ENCODE measurements at regions not wholly inside any gene's neighbourhood (a gene's known extent, or its start where the extent isn't known, plus 50 kb on each side); places are given as distances from the start of the nearest gene placed in this dataset.
"Not testable (repeated sequence)": the region's sequence is repeated elsewhere in the genome, so short reads cannot be mapped to it uniquely, and the experiment has no call there.

DNA sequence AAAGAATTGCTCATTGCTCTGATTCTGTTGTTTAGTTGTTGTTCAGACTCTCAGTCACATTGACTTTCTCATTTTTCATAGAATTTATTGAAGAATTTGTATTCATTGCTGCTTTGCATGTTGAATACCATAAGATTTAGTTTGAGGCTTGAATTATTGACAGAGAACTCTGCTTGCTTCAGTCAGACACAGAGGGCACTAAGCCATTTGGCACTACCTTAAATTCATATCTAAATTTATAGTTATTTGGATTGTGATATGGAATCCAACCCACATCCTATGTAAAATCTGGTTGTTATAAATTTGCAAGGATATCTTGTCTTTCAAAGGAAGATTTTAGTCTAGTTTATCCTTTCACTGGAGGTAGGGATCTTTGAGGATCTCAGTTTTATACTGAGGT lies 1748.6 kb downstream of the BRINP3 start:
- no peak for DNase-seq (ENCODE audit: low read depth in 4 of 4, low spot score in 3 of 4)

GRCh38 chr1:188735567-188735966 lies 1742.1 kb downstream of the BRINP3 start:
- no peak for DNase-seq (ENCODE audit: low read depth in 4 of 4, low spot score in 3 of 4)

- not testable (repeated sequence) for DNase-seq (ENCODE audit: low read depth in 4 of 4, low spot score in 3 of 4)
These were observed 1728.4 kb downstream of the BRINP3 start for GRCh38 chr1:188749275-188749674.

DNA sequence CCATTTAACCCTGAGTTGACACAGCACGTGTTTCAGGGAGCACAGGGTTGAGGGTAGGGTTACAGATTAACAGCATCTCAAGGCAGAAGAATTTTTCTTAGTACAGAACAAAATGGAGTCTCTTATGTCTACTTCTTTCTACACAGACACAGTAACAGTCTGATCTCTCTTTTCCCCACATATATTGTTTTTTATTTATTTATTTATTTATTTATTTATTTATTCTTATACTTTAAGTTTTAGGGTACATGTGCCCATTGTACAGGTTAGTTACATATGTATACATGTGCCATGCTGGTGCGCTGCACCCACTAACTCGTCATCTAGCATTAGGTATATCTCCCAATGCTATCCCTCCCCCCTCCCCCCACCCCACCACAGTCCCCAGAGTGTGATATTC lies 1725.6 kb downstream of the BRINP3 start:
- DNase-seq (ENCODE audit: low read depth in 4 of 4, low spot score in 3 of 4): not testable (repeated sequence)

- DNase-seq (ENCODE audit: low read depth in 4 of 4, low spot score in 3 of 4): not testable (repeated sequence)
These were observed 1719.9 kb downstream of the BRINP3 start for GRCh38 chr1:188757747-188758146.

DNA sequence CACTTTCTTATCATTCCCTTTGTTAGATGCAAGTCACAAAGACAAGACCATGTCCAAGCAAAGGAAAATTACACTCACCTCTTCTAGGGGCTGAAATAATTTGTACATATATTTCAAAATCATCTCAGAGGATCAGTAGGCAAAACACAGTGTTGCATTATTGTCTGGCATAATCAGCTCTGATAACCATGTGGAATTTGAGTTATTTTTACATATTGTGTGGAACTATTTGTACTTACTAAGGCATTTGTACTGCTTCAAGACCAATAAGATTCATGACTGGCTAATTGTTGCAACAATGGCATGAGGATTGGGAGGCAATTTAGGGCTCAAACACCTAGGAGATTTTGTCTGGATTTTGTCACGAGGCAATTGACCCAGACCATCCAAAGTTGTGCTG lies 1716.4 kb downstream of the BRINP3 start:
- no peak for DNase-seq (ENCODE audit: low read depth in 4 of 4, low spot score in 3 of 4)

DNA sequence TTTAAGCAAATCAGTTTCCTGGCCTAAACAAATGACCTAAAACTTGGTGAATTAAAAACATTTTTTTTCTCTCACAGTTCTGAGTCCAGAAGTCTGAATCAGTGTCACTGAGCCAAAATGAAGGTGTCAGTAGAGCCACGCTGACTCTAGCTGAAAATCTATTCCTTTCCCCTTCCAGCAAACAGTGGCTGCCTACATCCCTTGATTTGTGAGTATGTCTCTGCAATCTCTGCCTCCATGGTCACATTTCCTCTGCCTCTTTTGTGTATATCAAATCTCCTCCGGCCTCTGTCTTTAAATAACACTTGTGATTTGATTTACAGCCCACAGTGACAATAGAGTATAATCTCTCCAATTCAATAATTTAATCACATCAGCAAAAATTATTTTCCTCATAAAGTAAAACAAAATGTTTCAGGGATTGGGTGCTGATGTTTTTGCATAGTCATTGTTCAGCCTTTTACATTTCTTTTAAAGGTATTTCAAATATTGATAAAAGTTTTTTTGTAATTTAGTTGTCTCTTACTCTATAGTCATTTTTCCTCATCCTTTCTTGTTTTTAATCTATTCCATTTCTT lies 1715.4 kb downstream of the BRINP3 start:
- DNase-seq (ENCODE audit: low read depth in 4 of 4, low spot score in 3 of 4): no peak

DNA sequence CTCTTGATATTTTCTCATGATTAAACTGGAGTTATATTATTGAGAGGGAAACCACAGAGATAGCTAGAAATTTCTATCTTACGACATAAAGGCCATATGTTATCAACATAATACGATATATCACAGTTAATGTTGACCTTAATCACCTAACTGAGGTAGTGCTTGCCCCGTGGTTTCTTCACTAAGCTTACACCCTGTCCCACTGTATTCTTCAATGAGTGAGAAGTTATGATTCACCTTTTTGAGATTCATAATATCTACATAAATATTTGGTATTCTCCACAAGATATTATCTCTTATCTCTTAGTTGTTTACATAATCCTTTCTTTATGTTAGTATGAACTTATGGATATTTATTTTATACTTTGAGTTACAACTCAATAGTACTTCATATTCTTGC lies 1714.1 kb downstream of the BRINP3 start:
- no peak for DNase-seq (ENCODE audit: low read depth in 4 of 4, low spot score in 3 of 4)

- DNase-seq (ENCODE audit: low read depth in 4 of 4, low spot score in 3 of 4): no peak
These were observed 1708.5 kb downstream of the BRINP3 start for GRCh38 chr1:188769181-188769580.

DNA sequence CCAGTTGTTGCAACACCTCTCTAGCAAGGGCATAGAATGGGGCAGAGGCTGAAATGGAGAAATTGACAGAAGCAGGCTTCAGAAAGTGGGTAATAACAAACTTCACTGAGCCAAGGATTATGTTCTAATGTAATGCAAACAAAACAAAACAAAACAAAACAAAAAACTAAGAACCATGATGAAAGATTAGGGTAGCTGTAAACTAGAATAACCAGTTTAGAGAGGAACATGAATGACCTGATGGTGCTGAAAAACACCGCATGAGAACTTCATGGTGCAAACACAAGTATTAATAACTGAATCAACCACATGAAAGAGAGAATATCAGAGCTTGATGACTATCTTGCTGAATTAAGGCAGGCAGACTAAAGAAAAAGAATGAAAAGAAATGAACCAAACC lies 1707.7 kb downstream of the BRINP3 start:
- DNase-seq (ENCODE audit: low read depth in 4 of 4, low spot score in 3 of 4): no peak

DNA sequence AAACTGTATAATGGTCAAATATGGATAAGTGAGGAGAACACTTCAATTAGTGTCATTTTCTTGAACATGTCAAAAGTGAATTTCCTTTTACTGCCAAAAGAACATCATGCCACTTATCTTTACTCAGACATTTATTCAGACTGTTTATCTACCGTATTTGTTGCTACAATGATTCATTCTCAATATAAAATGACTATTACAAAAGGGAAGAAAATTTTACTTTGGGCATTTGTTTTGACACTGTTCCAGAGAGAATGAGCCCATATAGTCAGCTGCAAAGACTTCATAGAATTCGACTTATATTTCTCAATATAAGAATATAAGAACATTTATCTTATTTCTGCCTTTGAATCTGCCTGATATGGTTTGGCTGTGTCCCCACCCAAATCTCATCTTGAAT lies 1699.1 kb downstream of the BRINP3 start:
- no peak for DNase-seq (ENCODE audit: low read depth in 4 of 4, low spot score in 3 of 4)

- DNase-seq (ENCODE audit: low read depth in 4 of 4, low spot score in 3 of 4): peak in 3 of 4 donors; percentile 1 to 9 (median 5)
These were observed 1695.3 kb downstream of the BRINP3 start for GRCh38 chr1:188782220-188782841.

DNA sequence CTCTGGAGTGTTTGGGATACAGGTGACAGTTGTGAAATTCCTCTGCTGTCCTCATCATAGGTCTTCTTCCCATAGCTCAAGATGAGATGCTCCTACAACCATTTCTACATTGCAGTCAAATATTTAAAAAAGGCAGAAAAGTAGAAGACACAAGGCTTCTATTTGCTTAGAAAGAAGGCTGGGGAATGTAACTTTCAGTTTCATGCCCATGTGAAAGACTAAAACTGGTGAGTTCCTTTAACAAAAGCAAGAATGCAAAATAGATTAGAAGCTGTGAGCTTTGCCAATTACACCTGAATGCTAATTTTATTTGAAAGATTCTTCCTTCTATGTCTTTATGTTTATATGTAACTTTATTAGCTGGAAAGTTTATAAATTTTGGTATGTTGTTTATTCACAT lies 1682.7 kb downstream of the BRINP3 start:
- no peak for DNase-seq (ENCODE audit: low read depth in 4 of 4, low spot score in 3 of 4)

- DNase-seq (ENCODE audit: low read depth in 4 of 4, low spot score in 3 of 4): not testable (repeated sequence)
These were observed 1665.5 kb downstream of the BRINP3 start for GRCh38 chr1:188812153-188812552.

GRCh38 chr1:188812836-188813573 lies 1664.7 kb downstream of the BRINP3 start:
- DNase-seq (ENCODE audit: low read depth in 4 of 4, low spot score in 3 of 4): not testable (repeated sequence)

DNA sequence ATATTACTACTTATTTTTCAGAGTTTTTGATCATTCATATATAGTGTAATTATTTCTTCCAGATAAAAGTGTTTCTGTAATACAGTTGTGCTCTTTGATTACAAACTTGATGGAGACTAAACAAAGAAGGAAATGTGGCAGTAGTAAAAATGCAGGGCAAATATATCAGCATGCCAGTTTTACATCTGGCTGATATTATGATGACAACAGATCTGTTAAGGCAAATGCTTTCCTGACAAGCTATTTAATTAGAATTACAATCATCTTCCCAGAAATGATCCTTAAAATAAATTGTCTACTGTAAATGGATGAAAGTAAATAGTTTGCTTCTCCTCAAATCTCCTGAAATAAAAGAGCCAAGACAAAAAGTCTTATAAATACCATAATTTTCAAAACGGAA lies 1659.8 kb downstream of the BRINP3 start:
- DNase-seq (ENCODE audit: low read depth in 4 of 4, low spot score in 3 of 4): no peak

DNA sequence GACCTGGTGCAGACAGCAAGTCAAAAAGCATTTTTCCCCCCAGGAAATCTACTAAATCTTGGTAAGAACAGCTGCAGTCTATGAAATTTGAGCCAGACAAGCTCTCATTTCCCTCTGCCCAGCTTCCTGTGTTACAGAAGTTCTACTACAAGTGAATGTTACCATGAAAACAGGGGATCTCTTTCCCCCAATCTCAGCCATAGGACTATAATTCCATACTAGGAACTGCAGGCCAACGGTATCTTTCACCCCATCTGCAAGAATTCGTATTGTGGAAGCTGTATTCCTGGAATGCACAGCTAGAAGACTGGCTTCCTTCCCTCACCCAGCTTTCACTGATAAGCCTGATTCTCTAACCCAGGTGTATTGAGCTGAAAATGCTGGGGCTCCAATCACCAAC lies 1655.4 kb downstream of the BRINP3 start:
- no peak for DNase-seq (ENCODE audit: low read depth in 4 of 4, low spot score in 3 of 4)

- no peak for DNase-seq (ENCODE audit: low read depth in 4 of 4, low spot score in 3 of 4)
These were observed 1652.2 kb downstream of the BRINP3 start for GRCh38 chr1:188825471-188825870.

- no peak for DNase-seq (ENCODE audit: low read depth in 4 of 4, low spot score in 3 of 4)
These were observed 1650.9 kb downstream of the BRINP3 start for GRCh38 chr1:188826800-188827199.

DNA sequence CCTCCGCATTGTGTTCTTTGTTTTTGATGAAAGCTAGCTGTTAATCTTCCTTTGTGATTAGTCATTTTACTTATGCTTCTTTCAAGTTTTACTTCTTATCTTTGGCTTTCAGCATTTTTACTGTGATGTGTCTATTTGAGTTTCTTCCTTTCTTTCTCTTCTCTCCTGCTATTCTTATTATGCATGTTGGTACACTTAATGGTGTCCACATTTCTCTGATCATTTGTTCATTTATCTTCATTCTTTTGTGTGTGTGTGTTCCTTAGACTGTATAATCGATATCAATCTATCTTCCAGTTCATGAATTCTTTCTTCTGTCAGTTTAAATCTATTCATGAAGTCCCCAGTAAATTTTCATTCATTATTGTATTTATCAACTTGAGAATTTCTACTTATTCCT lies 1650.3 kb downstream of the BRINP3 start:
- DNase-seq (ENCODE audit: low read depth in 4 of 4, low spot score in 3 of 4): no peak

DNA sequence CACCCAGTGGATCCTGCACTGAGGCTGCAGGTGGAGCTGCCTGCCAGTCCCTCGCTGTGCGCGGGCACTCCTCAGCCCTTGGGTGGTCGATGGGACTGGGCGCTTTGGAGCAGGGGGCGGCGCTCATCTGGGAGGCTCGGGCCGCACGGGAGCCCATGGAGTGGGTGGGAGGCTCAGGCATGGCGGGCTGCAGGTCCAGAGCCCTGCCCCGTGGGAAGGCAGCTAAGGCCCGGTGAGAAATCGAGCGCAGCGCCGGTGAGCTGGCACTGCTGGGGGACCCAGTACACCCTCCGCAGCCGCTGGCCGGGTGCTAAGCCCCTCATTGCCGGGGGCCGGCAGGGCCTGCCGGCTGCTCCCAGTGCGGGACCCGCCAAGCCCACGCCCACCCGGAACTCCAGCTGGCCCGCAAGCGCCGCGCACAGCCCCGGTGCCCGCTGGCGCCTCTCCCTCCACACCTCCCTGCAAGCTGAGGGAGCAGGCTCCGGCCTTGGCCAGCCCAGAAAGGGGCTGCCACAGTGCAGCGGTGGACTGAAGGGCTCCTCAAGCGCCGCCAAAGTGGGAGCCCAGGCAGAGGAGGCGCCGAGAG lies 1636.5 kb downstream of the BRINP3 start:
- DNase-seq (ENCODE audit: low read depth in 4 of 4, low spot score in 3 of 4): not testable (repeated sequence)

GRCh38 chr1:188846468-188846867 lies 1631.2 kb downstream of the BRINP3 start:
- DNase-seq (ENCODE audit: low read depth in 4 of 4, low spot score in 3 of 4): no peak
